GM19240 (cell line): ENCODE measurements at regions not wholly inside any gene's neighbourhood (a gene's known extent, or its start where the extent isn't known, plus 50 kb on each side); places are given as distances from the start of the nearest gene placed in this dataset.
"Not testable (repeated sequence)": the region's sequence is repeated elsewhere in the genome, so short reads cannot be mapped to it uniquely, and the experiment has no call there.

Experiments used
- DNase-seq: peaks from one replicate; pipeline ENCODE4 v3.0.0; 2011; ENCODE audit warnings: low spot score; ENCODE audit not compliant: insufficient read length

DNA sequence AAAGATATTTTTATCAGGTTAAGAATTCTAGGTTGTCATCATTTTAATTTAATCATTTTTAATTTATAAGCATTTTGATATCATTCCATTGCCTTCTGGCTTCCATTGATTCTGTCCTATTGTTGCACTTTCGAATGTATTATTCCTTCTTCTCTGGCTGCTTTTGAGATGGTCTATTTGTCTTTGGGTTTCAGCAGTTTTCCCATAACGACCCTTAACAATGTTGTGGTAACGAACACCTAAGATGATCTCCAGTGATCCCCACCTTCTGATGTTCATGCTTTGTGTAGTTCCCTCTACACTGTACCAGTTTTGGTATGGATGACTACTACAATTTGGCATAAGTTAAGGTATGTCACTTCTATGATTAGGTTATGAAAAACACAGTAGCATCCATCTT is 59.9 kb downstream of the MINAR1 start:
- DNase-seq = no peak

DNA sequence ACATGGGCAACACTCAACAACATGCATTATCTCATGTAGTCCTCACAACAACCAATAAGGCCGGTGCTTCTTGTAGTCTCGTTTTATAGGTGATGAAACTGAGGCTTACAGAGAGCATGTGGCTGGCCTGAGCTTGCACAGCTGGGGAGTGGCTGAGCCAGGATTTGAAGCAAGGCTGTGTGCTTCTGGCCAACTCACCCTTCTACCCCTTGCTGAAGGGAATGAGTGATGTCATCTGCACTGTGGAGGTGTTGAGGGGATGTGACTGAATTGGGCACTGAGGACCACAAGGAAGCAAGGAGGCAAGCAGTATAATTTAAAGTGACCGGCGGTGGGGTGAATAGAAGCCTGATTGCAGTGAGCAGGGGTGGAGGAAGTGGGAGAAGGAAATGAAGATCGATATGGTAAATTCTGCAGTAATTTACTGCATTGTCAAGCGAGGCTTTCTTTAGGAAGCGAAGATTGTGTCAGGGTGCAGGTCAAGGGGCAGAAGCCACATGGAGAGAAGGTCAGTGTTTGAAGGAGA is 62.3 kb downstream of the MINAR1 start:
- DNase-seq = no peak

DNA sequence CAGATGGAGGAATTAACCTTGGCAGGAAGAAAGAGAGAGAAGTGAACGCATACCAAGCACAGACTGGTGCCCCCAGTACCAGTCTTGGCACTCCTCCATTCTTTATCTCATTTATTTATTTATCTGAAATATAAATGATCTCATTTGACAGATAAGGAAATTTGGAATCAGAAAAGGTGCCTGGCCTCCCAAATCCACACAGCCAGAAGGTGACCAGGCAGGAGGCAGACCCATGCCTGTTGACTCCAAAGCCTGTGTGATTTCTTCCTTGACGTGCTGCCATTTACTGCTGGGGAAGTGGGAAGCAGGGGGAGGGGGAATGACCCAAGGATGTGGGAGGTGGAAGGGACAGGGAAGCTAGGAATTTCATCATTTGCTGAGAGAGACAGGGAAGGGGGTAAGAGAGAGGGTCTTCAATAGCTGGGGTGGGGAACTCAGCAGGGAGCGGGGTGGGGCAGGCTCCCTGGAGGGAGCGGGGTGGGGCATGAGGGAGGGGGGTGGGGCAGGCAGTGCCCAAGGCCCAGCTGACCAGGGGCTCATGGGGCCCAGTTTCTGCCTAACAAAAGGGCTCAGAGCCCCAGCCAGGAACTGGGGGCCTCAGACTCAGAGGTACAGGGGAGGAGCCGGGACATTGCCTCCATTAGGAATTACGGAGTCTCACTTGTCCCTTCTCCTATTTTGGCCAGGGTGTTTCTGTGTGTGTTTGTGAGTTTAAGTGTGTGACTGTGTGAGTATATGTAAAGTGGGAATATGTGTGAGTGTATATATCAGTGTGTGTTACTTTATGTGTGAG is 63.0 kb downstream of the MINAR1 start:
- DNase-seq = no peak

GRCh38 chr15:79495775-79496174 is 63.6 kb downstream of the MINAR1 start:
- DNase-seq = no peak

DNA sequence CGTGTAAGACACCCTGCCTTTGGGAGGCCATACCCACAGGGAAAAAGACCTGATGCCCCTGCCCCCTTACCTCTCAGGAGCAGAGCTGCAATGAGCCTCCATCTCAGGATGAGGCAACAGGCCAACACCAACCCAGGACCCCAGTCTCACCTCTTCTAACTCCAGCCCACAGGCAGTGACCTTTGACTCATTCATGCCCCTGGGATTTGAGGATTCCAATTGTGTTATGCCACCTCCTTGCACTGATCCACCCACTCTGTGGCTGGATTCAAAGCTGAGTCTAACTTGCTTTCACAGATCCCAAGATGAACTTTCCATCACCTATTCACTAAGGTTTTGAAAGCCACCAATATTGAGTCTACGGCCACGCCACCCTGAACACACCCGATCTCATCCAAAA is 64.7 kb downstream of the MINAR1 start:
- DNase-seq = no peak

- no peak for DNase-seq
Observed at GRCh38 chr15:79501086-79501485, 69.0 kb downstream of the MINAR1 start.

GRCh38 chr15:79505956-79506355 is 73.8 kb downstream of the MINAR1 start:
- no peak for DNase-seq

- not testable (repeated sequence) for DNase-seq
Observed at GRCh38 chr15:79512844-79513243, 80.7 kb downstream of the MINAR1 start.

DNA sequence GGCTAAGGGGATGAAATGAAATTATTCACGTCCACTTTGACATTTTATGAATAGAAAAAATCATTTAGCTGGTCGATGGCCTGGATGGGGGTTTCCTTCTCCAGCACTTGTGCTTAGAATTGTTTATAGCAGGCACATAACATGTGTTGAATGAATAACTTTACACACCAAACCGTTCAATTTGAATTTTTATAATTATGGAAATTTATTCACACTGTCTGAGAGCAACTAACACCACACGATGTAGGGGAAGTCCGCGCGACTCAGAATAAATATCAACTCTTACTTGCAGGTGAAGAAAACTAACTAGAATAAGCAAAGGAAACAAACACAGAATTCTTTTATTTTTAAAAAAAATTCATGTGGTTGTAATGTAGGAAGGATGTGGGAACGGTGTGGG is 81.3 kb downstream of the MINAR1 start:
- DNase-seq = no peak

DNA sequence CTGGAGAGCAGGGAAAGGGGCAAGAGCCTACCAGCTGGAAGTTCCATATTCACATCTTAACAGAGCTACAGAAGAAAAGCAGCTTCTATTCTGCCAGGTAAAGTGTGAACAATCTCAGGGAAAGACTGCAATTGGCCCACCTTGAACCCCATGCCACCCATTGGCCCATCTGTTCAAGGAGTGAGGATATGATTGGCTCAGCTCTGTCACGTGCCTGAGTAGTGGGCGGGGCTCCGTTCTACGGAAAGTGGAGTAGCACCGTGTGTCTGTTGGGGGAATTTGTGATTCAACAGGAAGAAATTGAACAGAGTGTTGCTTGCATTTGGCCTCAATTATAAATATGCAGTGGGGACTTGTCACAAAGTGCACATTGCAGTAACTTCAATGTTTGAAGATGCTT is 81.8 kb downstream of the MINAR1 start:
- DNase-seq = no peak

GRCh38 chr15:79515300-79516027 is 83.3 kb downstream of the MINAR1 start:
- no peak for DNase-seq

- no peak for DNase-seq
Observed at GRCh38 chr15:79516155-79516554, 84.0 kb downstream of the MINAR1 start.

GRCh38 chr15:79516646-79517045 is 84.5 kb downstream of the MINAR1 start:
- DNase-seq = no peak

GRCh38 chr15:79519628-79520027 is 87.5 kb downstream of the MINAR1 start:
- no peak for DNase-seq

GRCh38 chr15:79520654-79521053 is 88.5 kb downstream of the MINAR1 start:
- DNase-seq = no peak

DNA sequence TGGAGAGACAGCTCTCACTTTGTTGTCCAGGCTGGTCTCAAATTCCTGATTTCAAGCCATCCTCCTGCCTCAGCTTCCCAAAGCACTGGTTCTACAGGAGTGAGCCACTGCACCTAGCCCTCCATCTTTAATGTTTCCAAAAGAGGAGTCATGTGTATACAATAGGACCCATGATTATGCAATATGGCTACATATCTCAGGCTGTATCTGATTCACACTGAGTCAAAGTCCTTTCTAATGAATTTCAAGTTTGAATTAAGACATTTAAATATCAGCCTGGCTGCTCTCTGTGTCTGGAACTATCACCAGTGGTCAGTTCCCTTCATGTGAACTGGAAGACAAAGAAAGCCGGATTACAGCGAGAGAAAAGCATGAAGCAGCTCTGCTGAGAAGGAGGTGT is 90.5 kb downstream of the MINAR1 start:
- no peak for DNase-seq

DNA sequence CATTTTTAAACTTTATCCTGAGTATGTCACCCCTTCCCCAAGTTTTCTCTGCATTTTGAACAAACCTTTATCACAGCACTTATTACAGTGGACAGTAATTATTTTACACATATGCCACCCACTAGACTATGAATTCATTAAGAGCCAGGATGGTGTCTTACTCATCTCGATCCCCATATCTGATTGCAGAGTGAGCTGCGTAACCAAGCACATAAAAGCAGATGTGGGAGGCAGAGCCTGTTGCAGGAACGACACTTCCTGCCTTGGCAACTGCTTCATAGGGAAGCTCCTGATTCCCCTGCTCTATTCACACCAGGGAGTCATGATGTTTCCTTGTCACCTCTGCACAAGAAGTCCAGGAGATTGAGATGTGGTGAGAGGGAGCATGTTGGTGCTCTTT is 91.1 kb downstream of the MINAR1 start:
- no peak for DNase-seq

DNA sequence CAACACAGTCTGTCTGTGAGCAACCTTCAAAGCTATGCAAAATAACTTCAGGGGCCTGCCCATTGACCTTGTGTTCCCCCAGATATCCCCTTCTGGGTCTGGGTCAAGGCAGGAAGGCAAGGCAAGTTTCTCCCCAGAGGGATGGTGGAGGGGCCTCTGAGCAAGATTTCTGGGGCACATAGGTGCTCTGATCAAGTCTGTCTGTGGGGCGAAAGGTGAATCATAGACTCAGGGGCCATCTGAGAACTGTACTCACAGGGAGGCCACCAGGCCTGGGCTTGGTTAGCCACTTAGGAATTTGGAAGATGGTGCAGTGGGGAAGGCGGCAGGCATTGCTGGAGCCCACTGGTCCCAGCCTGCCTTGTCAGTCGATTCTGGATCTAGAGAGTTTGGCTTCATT is 92.4 kb downstream of the MINAR1 start:
- no peak for DNase-seq

DNA sequence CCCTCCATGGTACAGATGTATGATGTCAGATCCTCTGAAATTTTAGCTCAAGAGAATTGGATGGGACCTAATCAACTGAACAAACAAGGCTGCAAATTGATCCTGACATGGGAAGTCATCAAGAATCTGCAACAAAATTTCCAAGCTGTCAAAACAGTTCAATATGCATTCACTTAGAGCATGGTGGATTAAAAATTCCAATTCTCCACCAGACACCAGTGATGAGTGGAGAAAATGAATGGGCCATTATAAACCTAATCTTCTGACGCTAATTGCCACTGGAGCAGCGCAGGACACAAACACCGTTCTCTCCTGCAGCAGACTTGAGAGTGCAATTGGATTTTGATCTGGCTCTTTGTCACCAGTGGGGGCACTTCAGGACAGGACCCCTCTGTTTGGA is 94.2 kb downstream of the MINAR1 start:
- no peak for DNase-seq

DNA sequence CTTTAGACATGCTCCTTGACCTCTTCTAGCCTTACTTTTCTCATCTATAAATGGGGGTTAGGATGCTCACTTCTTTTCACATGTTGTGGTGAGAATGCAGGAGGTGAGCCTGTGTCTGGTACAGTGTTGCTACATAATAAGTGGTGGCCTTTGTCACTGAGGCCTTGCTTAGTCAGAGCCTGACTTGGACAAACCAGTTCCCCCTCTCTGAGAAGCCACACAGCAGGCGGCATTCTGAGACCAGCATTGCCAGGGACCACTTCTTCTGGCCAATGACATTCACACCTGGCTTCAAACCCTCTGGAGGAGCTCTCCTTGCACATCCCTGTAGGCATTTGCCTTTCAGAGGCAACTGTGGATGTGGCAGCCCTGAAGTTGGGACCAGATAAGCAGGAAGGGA is 95.7 kb downstream of the MINAR1 start:
- no peak for DNase-seq

GRCh38 chr15:79529157-79529785 is 97.1 kb downstream of the MINAR1 start:
- DNase-seq = no peak

DNA sequence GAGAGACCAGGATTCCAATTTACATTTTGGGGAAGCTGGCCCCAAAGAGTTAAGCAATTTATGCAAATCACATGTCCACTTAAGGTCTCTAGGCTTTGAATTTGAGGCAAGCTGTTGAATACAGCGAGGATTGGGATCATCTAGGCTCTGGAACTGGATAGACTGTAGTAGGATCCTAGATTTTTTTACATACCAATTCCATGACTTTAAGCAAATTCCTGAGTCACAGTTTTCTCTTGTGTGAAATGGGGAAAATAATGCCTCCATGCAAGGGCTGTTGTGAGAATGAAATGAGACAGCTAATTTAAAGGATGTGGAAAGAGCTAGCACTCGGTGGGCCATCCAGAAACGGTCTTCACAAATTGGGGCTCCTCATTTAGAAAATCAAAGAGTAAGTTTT is 103.4 kb downstream of the MINAR1 start:
- DNase-seq = no peak
